Panc1 (cell line): ENCODE measurements at regions not wholly inside any gene's neighbourhood (a gene's known extent, or its start where the extent isn't known, plus 50 kb on each side); places are given as distances from the start of the nearest gene placed in this dataset.

Experiments
- ATAC-seq: fragments of 200-7000 bp; cut with Tn5 transposase; 2 replicates; pipeline ENCODE4 v1.9.1; 2020; ENCODE audit warnings: mild to moderate bottlenecking, moderate library complexity
- BruUV-seq: library from RNA; stranded (reverse); fragments of 400-500 nt; replicated peaks from 2 replicates; lab custom pipeline; 2021; lab: Mats Ljungman, UMichigan
- CTCF ChIA-PET: fragments of 300-600 bp; sonication (Branson Sonifier 250); formaldehyde crosslinking; loops from one replicate; lab custom pipeline; 2022; ENCODE audit warnings: antibody characterized with exemption; lab: Charles Lee
- POLR2A ChIA-PET: fragments of 300-600 bp; sonication (Branson Sonifier 250); formaldehyde crosslinking; loops from one replicate; lab custom pipeline; 2022; ENCODE audit warnings: antibody characterized with exemption; lab: Charles Lee
- DNase-seq: peaks from one replicate; pipeline ENCODE4 v3.0.0-alpha.2; 2010; ENCODE audit warnings: low read depth, low spot score
- H3K27ac ChIP-seq: 2 replicates; pipeline ENCODE4 v1.5.1; 2011; ENCODE audit warnings: mild to moderate bottlenecking, low read length, inconsistent platforms
- H3K27me3 ChIP-seq: fragments of 200-500 bp; sonication (Bioruptor generic); 2 replicates; pipeline ENCODE4 v1.6.0; 2014; ENCODE audit warnings: low read length, inconsistent platforms; ENCODE audit not compliant: control insufficient read depth, insufficient read depth
- H3K36me3 ChIP-seq: fragments of 200-500 bp; sonication (Bioruptor generic); 2 replicates; pipeline ENCODE4 v1.5.1; 2014; ENCODE audit warnings: inconsistent platforms, mild to moderate bottlenecking, low read length, moderate library complexity; ENCODE audit not compliant: control insufficient read depth, insufficient read depth
- H3K4me1 ChIP-seq: 2 replicates; pipeline ENCODE4 v1.5.1; 2011; ENCODE audit warnings: inconsistent platforms, mild to moderate bottlenecking, low read length, moderate library complexity; ENCODE audit not compliant: control insufficient read depth, insufficient read depth
- H3K4me3 ChIP-seq, 2 experiments: 2 replicates each; pipeline ENCODE4 v1.5.1; 2011 to 2012; ENCODE audit warnings: low read depth in 2 of 2, low read length in 2 of 2, mild to moderate bottlenecking in 2 of 2, inconsistent platforms in 1 of 2, moderate library complexity in 1 of 2
- H3K9me3 ChIP-seq: fragments of 200-500 bp; sonication (Bioruptor generic); 2 replicates; pipeline ENCODE4 v1.5.1; 2014; ENCODE audit warnings: low read depth, mild to moderate bottlenecking, inconsistent platforms, low read length, moderate library complexity; ENCODE audit not compliant: control insufficient read depth, insufficient read depth
- CTCF ChIP-seq: fragments of 450-650 bp; IDR thresholded peaks from 2 replicates; pipeline ENCODE4 v1.5.1; 2017; ENCODE audit warnings: mild to moderate bottlenecking
- POLR2AphosphoS5 ChIP-seq: IDR thresholded peaks from 2 replicates; pipeline ENCODE4 v1.6.1; 2012; ENCODE audit warnings: mild to moderate bottlenecking, low read depth, low read length, moderate library complexity
- REST ChIP-seq, 2 experiments: IDR thresholded peaks; 2 replicates each; pipeline ENCODE4 v1.6.1; 2011 to 2012; ENCODE audit warnings: low read depth in 2 of 2, control low read depth in 1 of 2, low read length in 1 of 2, mild to moderate bottlenecking in 1 of 2, moderate library complexity in 1 of 2; ENCODE audit not compliant: insufficient read depth in 1 of 2
- SIN3A ChIP-seq: IDR thresholded peaks from 2 replicates; pipeline ENCODE4 v1.6.1; 2012; ENCODE audit warnings: low read depth, mild to moderate bottlenecking, low read length, moderate library complexity, borderline replicate concordance; ENCODE audit not compliant: insufficient read depth
- TCF7L2 ChIP-seq: IDR thresholded peaks from 2 replicates; pipeline ENCODE4 v1.6.1; 2011; ENCODE audit warnings: mild to moderate bottlenecking, low read depth, low read length, inconsistent platforms
- in situ Hi-C: cut with HindIII; loops from 2 replicates; pipeline ENCODE4 v1.10.0; 2016; ENCODE audit warnings: low sequenced_read_pairs, low pct_unique_long_range_greater_than_20kb
- intact Hi-C: fragments of 100-400 bp; cut with micrococcal nuclease; formaldehyde crosslinking; loops from one replicate; pipeline ENCODE4 v1.10.0; 2022; ENCODE audit not compliant: unreplicated experiment

GRCh38 chr20:40434122-40434521 is 254.9 kb downstream of the MAFB start:
- Histone ChIP-seq H3K27ac (no peak overlapping the region), H3K9me3 (no peaks in the 10 kb centered on the region), H3K4me3 (no peak overlapping the region), H3K4me1 (no peaks in the 10 kb centered on the region), H3K36me3 (no peaks in the 10 kb centered on the region), H3K27me3 (no peaks in the 10 kb centered on the region)
- DNase-seq (no peak), ATAC-seq (no peak)
- in situ Hi-C loops (no loop called here), intact Hi-C loops (no loop called here)
- POLR2A ChIA-PET = no interaction called here
- BruUV-seq = no TSS peak
- CTCF ChIA-PET = no interaction called here
- no peak for TF ChIP-seq POLR2AphosphoS5
- no peak for TF ChIP-seq SIN3A
- TF ChIP-seq TCF7L2 = no peak
- no peak for TF ChIP-seq REST (IDR thresholded peaks at IDR 0.05; ENCODE audit: insufficient read depth in 1 of 2, low read depth in 2 of 2, low read length in 1 of 2)
- no peak for TF ChIP-seq CTCF

- ATAC-seq = no peak
- POLR2A ChIA-PET = no interaction called here
- CTCF ChIA-PET = no interaction called here
- Histone ChIP-seq H3K4me3 (no peak overlapping the region), H3K36me3 (no peaks in the 10 kb centered on the region), H3K9me3 (no peaks in the 10 kb centered on the region), H3K27me3 (no peaks in the 10 kb centered on the region), H3K4me1 (no peaks in the 10 kb centered on the region), H3K27ac (no peak overlapping the region)
- intact Hi-C loops = no loop called here
- DNase-seq = no peak
- in situ Hi-C loops = no loop called here
- TF ChIP-seq REST (IDR thresholded peaks at IDR 0.05; ENCODE audit: insufficient read depth in 1 of 2, low read depth in 2 of 2, low read length in 1 of 2) (no peak), CTCF (no peak), POLR2AphosphoS5 (no peak), SIN3A (no peak), TCF7L2 (no peak)
- no TSS peak for BruUV-seq
Observed at GRCh38 chr20:40433341-40433861, 255.6 kb downstream of the MAFB start.
